ENCODE measurements at regions not wholly inside any gene's neighbourhood (a gene's known extent, or its start where the extent isn't known, plus 50 kb on each side); places are given as distances from the start of the nearest gene placed in this dataset.
"Not testable (repeated sequence)": the region's sequence is repeated elsewhere in the genome, so short reads cannot be mapped to it uniquely, and the experiment has no call there.

DNA sequence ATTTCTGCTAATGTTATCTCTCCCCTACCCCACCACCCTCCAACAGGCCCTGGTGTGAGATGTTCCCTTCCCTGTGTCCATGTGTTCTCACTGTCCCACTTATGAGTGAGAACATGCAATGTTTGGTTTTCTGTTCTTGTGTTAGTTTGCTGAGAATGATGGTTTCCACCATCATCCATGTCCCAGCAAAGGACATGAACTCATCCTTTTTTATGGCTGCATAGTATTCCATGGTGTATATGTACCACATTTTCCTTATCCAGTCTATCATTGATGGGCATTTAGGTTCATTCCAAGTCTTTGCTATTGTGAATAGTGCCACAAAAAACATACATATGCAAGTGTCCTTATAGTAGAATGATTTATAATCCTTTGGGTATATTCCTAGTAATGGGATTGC, 104.5 kb downstream of the ZNF33B start:
- not testable (repeated sequence) for H3K9me3 ChIP-seq (ENCODE audit: control insufficient read depth in 2 of 2, insufficient read depth in 1 of 2, low read depth in 1 of 2, low read length in 1 of 2); H3K27ac ChIP-seq (ENCODE audit: low read depth in 2 of 2, low read length in 1 of 2); H3K4me1 ChIP-seq (ENCODE audit: control insufficient read depth in 2 of 2, insufficient read depth in 2 of 2, low read length in 1 of 2); H3K36me3 ChIP-seq (ENCODE audit: control insufficient read depth in 2 of 2, insufficient read depth in 2 of 2, low read length in 1 of 2); H3K27me3 ChIP-seq (ENCODE audit: control insufficient read depth in 1 of 2, insufficient read depth in 2 of 2, low read length in 2 of 2); H3K4me3 ChIP-seq (ENCODE audit: low read depth in 1 of 2, low read length in 2 of 2)

DNA sequence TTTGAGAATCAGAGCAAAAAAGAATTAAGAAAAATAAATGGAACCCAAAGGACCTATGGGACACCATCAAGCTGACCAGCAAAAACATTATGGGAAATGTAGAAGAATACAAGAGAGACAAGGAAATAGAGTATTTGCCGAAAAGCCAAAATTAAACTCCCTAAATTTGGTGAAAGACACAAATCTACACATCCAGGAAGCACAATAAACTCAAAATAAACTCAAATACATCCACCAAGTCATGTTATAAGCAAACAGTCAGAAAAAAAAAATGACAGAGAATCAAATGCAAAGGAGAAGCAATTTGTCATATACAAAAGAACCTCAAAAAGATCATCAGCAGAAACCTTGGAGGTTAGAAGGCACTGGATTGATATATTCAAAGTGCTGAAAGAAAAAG, 105.4 kb downstream of the ZNF33B start:
- Histone ChIP-seq H3K9me3 (ENCODE audit: control insufficient read depth in 2 of 2, insufficient read depth in 1 of 2, low read depth in 1 of 2, low read length in 1 of 2) (no peaks in the 10 kb centered on the region), H3K4me3 (ENCODE audit: low read depth in 1 of 2, low read length in 2 of 2) (no peak overlapping the region)

DNA sequence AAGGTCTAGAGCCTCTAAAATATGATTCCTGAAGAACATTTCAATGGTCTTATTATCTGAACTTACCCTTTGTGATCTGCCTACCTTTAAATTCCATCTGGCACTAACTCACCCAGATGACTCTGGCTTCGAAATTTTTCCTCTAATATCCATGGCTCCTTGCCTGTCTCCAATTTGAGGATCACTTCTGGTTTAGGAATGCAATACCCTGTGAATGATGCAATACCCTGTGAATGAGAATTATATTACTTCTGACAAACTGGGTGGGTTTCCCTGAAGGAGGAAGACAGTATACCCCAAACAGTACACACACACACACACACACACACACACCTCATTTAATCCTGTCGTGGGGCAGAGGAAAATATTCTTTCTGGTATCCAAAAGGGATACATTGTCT, 115.3 kb downstream of the ZNF33B start:
- H3K36me3 ChIP-seq (ENCODE audit: control insufficient read depth in 2 of 2, insufficient read depth in 2 of 2, low read length in 1 of 2): peaks cover 8 to 12% of the 10 kb centered on the region in 2 donors
- 95 to 100% methylated on average over 2 of the region's 2 CpGs for WGBS, 2 donors

More for the DNA sequence above, 105.4 kb downstream of the ZNF33B start:
- Histone ChIP-seq H3K27ac (ENCODE audit: low read depth in 2 of 2, low read length in 1 of 2) (no peak overlapping the region), H3K27me3 (ENCODE audit: control insufficient read depth in 1 of 2, insufficient read depth in 2 of 2, low read length in 2 of 2) (no peaks in the 10 kb centered on the region), H3K36me3 (ENCODE audit: control insufficient read depth in 2 of 2, insufficient read depth in 2 of 2, low read length in 1 of 2) (no peaks in the 10 kb centered on the region), H3K4me1 (ENCODE audit: control insufficient read depth in 2 of 2, insufficient read depth in 2 of 2, low read length in 1 of 2) (no peaks in the 10 kb centered on the region)
- 98 to 100% methylated on average over 1 of the region's 1 CpG for WGBS, 2 donors

DNA sequence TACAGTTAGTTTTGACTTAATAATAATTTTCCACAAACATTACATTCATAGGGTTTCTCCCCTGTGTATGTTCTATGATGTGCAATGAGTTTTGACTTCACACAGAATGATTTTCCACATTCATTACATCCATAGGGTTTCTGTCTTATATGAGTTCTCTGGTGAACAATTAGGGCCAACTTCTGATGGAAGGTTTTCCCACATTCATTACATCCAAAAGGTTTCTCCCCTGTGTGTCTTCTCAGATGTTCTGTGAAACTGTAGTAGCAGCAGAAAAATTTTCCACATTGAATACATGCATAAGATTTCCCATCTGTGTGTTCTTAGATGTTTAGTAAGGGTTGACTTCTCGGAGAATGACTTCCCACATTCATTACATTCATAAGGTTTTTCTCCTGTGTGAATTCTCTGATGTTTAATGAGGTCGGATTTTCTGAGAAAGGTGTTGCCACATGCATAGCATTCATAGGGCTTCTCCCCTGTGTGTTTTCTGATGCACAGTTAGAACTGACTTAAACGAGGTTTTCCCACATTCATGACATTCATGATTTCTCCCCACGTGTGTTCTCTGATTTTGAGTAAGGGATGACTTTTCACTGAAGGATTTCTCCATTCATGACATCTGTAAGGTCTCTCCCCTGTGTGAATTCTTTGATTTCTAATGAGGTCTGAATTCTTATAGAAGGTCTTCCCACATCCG, 118.5 kb downstream of the ZNF33B start:
- Histone ChIP-seq H3K9me3 (ENCODE audit: control insufficient read depth in 2 of 2, insufficient read depth in 1 of 2, low read depth in 1 of 2, low read length in 1 of 2) (peaks cover 17 to 22% of the 10 kb centered on the region in 2 donors), H3K4me1 (ENCODE audit: control insufficient read depth in 2 of 2, insufficient read depth in 2 of 2, low read length in 1 of 2) (no peaks in the 10 kb centered on the region), H3K4me3 (ENCODE audit: low read depth in 1 of 2, low read length in 2 of 2) (no peak overlapping the region), H3K36me3 (ENCODE audit: control insufficient read depth in 2 of 2, insufficient read depth in 2 of 2, low read length in 1 of 2) (peaks cover 8 to 11% of the 10 kb centered on the region in 2 donors), H3K27ac (ENCODE audit: low read depth in 2 of 2, low read length in 1 of 2) (no peak overlapping the region), H3K27me3 (ENCODE audit: control insufficient read depth in 1 of 2, insufficient read depth in 2 of 2, low read length in 2 of 2) (no peaks in the 10 kb centered on the region)
- 85 to 98% methylated on average over 5 of the region's 5 CpGs for WGBS, 2 donors

More for the DNA sequence above, 115.3 kb downstream of the ZNF33B start:
- H3K27ac ChIP-seq (ENCODE audit: low read depth in 2 of 2, low read length in 1 of 2): no peak overlapping the region
- H3K4me1 ChIP-seq (ENCODE audit: control insufficient read depth in 2 of 2, insufficient read depth in 2 of 2, low read length in 1 of 2): no peaks in the 10 kb centered on the region
- H3K27me3 ChIP-seq (ENCODE audit: control insufficient read depth in 1 of 2, insufficient read depth in 2 of 2, low read length in 2 of 2): no peaks in the 10 kb centered on the region
- H3K9me3 ChIP-seq (ENCODE audit: control insufficient read depth in 2 of 2, insufficient read depth in 1 of 2, low read depth in 1 of 2, low read length in 1 of 2): peaks cover 10 to 19% of the 10 kb centered on the region in 2 donors
- H3K4me3 ChIP-seq (ENCODE audit: low read depth in 1 of 2, low read length in 2 of 2): no peak overlapping the region

DNA sequence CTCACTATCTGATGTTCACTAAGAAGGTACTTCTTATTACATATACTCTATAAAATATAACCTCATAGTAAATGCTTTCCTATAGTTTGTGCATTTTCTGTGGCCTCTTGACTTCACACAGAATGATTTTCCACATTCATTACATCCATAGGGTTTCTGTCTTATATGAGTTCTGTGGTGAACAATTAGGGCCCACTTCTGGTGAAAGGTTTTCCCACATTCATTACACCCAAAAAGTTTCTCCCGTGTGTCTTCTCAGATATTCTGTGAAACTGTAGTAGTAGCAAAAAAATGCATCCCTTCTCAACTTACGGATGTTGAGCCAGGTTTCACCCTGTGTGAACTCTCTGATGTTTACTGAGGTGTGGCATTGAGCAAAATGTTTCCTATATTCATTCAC, 119.3 kb downstream of the ZNF33B start:
- Histone ChIP-seq H3K4me3 (ENCODE audit: low read depth in 1 of 2, low read length in 2 of 2) (no peak overlapping the region), H3K27me3 (ENCODE audit: control insufficient read depth in 1 of 2, insufficient read depth in 2 of 2, low read length in 2 of 2) (no peaks in the 10 kb centered on the region), H3K4me1 (ENCODE audit: control insufficient read depth in 2 of 2, insufficient read depth in 2 of 2, low read length in 1 of 2) (no peaks in the 10 kb centered on the region), H3K27ac (ENCODE audit: low read depth in 2 of 2, low read length in 1 of 2) (no peak overlapping the region), H3K36me3 (ENCODE audit: control insufficient read depth in 2 of 2, insufficient read depth in 2 of 2, low read length in 1 of 2) (peaks cover 7 to 8% of the 10 kb centered on the region in 2 donors), H3K9me3 (ENCODE audit: control insufficient read depth in 2 of 2, insufficient read depth in 1 of 2, low read depth in 1 of 2, low read length in 1 of 2) (peaks cover 17 to 19% of the 10 kb centered on the region in 2 donors)
- 91 to 94% methylated on average over 2 of the region's 2 CpGs for WGBS, 2 donors

DNA sequence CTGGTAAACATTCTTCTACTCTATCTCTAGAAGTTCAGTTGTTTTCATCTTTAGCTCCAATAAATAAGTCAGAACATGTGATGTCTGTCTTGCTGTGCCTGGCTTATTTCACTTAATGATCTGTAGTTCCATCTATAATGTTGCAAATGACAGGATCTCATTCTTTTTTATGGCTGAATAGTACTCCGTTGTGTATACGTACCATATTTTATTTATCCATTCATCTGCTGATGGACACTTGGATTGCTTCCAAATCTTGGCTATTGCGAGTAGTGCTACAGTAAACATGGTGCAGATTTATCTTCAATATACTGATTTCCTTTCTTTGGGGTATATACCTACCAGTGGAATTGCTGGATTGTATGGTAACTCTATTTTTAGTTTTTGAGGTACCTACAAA, 124.4 kb downstream of the ZNF33B start:
- WGBS, 2 donors: 92 to 95% methylated on average over 3 of the region's 3 CpGs
- Histone ChIP-seq H3K36me3 (ENCODE audit: control insufficient read depth in 2 of 2, insufficient read depth in 2 of 2, low read length in 1 of 2) (no peaks in the 10 kb centered on the region), H3K9me3 (ENCODE audit: control insufficient read depth in 2 of 2, insufficient read depth in 1 of 2, low read depth in 1 of 2, low read length in 1 of 2) (peaks cover 11 to 19% of the 10 kb centered on the region in 2 donors), H3K27me3 (ENCODE audit: control insufficient read depth in 1 of 2, insufficient read depth in 2 of 2, low read length in 2 of 2) (no peaks in the 10 kb centered on the region), H3K27ac (ENCODE audit: low read depth in 2 of 2, low read length in 1 of 2) (no peak overlapping the region), H3K4me3 (ENCODE audit: low read depth in 1 of 2, low read length in 2 of 2) (no peak overlapping the region), H3K4me1 (ENCODE audit: control insufficient read depth in 2 of 2, insufficient read depth in 2 of 2, low read length in 1 of 2) (no peaks in the 10 kb centered on the region)

DNA sequence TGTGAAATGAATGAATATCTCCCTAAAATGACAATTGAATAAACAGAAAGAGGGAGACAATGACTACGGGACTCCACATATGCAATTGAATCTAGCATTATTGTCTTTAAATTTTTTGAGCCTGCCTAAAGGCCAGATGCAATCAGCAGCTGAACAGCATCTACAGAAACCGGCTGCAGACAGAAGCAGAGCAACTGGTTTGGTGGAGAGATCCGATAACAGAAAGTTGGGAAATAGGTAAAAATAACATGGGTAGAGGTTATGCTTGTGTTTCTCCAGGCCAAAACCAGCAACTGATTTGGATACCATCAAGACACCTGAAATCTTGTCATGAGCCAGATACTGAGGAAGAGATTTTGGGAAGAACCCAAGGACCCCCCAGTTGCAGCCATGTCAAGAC, 146.6 kb downstream of the ZNF33B start:
- Histone ChIP-seq H3K9me3 (ENCODE audit: control insufficient read depth in 2 of 2, insufficient read depth in 1 of 2, low read depth in 1 of 2, low read length in 1 of 2) (no peaks in the 10 kb centered on the region), H3K36me3 (ENCODE audit: control insufficient read depth in 2 of 2, insufficient read depth in 2 of 2, low read length in 1 of 2) (no peaks in the 10 kb centered on the region), H3K4me1 (ENCODE audit: control insufficient read depth in 2 of 2, insufficient read depth in 2 of 2, low read length in 1 of 2) (no peaks in the 10 kb centered on the region), H3K27me3 (ENCODE audit: control insufficient read depth in 1 of 2, insufficient read depth in 2 of 2, low read length in 2 of 2) (no peaks in the 10 kb centered on the region), H3K27ac (ENCODE audit: low read depth in 2 of 2, low read length in 1 of 2) (no peak overlapping the region), H3K4me3 (ENCODE audit: low read depth in 1 of 2, low read length in 2 of 2) (no peak overlapping the region)
- 88 to 93% methylated on average over 3 of the region's 3 CpGs for WGBS, 2 donors

DNA sequence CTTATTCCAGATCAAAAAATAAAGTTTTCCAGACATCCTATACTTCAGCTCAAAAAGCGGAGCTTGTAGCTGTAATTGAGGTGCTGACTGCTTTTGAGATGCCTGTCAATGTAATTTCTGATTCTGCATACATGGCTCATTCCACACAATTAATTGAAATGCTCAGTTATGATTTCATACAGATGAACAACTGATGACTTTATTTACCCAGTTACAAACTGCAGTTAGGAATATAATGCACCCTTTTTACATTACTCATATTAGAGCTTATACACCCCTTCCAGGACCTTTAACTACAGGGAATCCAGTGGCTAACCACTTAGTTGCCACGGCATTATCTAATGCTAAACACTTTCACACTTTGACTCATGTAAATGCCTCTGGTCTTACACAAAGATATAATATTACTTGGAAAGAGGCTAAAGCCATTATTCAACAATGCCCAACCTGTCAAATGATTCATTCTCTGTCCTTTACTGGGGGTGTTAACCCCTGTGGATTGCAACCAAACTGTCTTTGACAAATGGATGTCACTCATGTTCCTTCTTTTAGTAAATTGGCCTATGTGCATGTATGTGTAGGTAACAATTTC, 147.3 kb downstream of the ZNF33B start:
- Histone ChIP-seq H3K27me3 (ENCODE audit: control insufficient read depth in 1 of 2, insufficient read depth in 2 of 2, low read length in 2 of 2) (no peaks in the 10 kb centered on the region), H3K4me3 (ENCODE audit: low read depth in 1 of 2, low read length in 2 of 2) (no peak overlapping the region), H3K9me3 (ENCODE audit: control insufficient read depth in 2 of 2, insufficient read depth in 1 of 2, low read depth in 1 of 2, low read length in 1 of 2) (no peaks in the 10 kb centered on the region), H3K27ac (ENCODE audit: low read depth in 2 of 2, low read length in 1 of 2) (no peak overlapping the region), H3K4me1 (ENCODE audit: control insufficient read depth in 2 of 2, insufficient read depth in 2 of 2, low read length in 1 of 2) (no peaks in the 10 kb centered on the region), H3K36me3 (ENCODE audit: control insufficient read depth in 2 of 2, insufficient read depth in 2 of 2, low read length in 1 of 2) (no peaks in the 10 kb centered on the region)
- WGBS, 2 donors: 57 to 60% methylated on average over 2 of the region's 2 CpGs

DNA sequence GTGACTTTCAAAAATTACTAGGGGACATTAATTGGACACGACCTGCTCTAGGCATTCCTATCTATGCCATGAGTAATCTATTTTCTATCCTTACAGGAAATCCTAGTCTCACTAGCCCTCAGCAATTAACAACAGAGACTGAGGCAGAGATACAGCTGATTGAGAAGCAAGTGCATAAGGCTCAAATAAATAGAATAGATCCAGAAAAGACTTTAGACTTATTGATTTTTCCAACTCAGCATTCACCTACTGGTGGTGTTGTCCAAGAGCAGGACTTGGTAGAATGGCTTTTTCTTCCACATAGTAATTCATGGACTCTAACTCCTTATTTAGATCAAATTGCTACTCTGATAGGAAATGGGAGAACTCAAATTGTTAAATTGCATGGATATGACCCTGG, 148.0 kb downstream of the ZNF33B start:
- WGBS, 2 donors: 51 to 69% methylated on average over 1 of the region's 1 CpG
- H3K27ac ChIP-seq (ENCODE audit: low read depth in 2 of 2, low read length in 1 of 2): no peak overlapping the region

DNA sequence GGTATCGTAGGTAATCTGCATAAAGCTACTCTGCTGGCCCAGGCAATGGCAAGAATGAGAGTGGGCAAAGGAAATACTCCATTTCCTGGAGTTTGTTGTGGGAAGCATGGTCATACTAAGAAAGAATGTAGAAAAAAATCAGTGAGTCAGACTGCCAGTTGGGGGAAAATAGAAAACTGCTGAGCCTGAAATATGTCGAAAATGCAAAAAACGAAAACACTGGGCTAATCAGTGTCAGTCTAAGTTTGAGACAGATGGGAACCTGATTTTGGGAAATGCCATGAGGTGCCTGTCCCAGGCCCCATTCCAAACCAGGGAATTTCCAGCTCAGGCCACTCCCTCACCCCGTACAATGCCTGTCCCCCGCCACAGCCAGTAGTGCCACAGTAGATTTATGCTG, 150.0 kb downstream of the ZNF33B start:
- no peaks in the 10 kb centered on the region for H3K4me1 ChIP-seq (ENCODE audit: control insufficient read depth in 2 of 2, insufficient read depth in 2 of 2, low read length in 1 of 2)
- H3K27me3 ChIP-seq (ENCODE audit: control insufficient read depth in 1 of 2, insufficient read depth in 2 of 2, low read length in 2 of 2): no peaks in the 10 kb centered on the region
- WGBS, 2 donors: 38 to 57% methylated on average over 5 of the region's 5 CpGs
- no peak overlapping the region for H3K27ac ChIP-seq (ENCODE audit: low read depth in 2 of 2, low read length in 1 of 2)
- no peaks in the 10 kb centered on the region for H3K36me3 ChIP-seq (ENCODE audit: control insufficient read depth in 2 of 2, insufficient read depth in 2 of 2, low read length in 1 of 2)
- no peaks in the 10 kb centered on the region for H3K9me3 ChIP-seq (ENCODE audit: control insufficient read depth in 2 of 2, insufficient read depth in 1 of 2, low read depth in 1 of 2, low read length in 1 of 2)
- no peak overlapping the region for H3K4me3 ChIP-seq (ENCODE audit: low read depth in 1 of 2, low read length in 2 of 2)

More for the DNA sequence above, 148.0 kb downstream of the ZNF33B start:
- Histone ChIP-seq H3K4me3 (ENCODE audit: low read depth in 1 of 2, low read length in 2 of 2) (no peak overlapping the region), H3K4me1 (ENCODE audit: control insufficient read depth in 2 of 2, insufficient read depth in 2 of 2, low read length in 1 of 2) (no peaks in the 10 kb centered on the region), H3K36me3 (ENCODE audit: control insufficient read depth in 2 of 2, insufficient read depth in 2 of 2, low read length in 1 of 2) (no peaks in the 10 kb centered on the region), H3K9me3 (ENCODE audit: control insufficient read depth in 2 of 2, insufficient read depth in 1 of 2, low read depth in 1 of 2, low read length in 1 of 2) (no peaks in the 10 kb centered on the region), H3K27me3 (ENCODE audit: control insufficient read depth in 1 of 2, insufficient read depth in 2 of 2, low read length in 2 of 2) (no peaks in the 10 kb centered on the region)

All from esophagus (tissue), 2 donors.